HG02884 (cell line): ENCODE measurements at regions not wholly inside any gene's neighbourhood (a gene's known extent, or its start where the extent isn't known, plus 50 kb on each side); places are given as distances from the start of the nearest gene placed in this dataset.

Source experiments
- ATAC-seq: cut with Tn5 transposase; IDR thresholded peaks from one replicate; pipeline ENCODE4 v1.9.1; 2021; ENCODE audit warnings: mild to moderate bottlenecking, moderate library complexity; ENCODE audit not compliant: unreplicated experiment

- no peak for ATAC-seq
Observed at GRCh38 chr2:576292-576691, 100.9 kb downstream of the TMEM18 start.

- no peak for ATAC-seq
Observed at GRCh38 chr2:575727-576236, 101.4 kb downstream of the TMEM18 start.

GRCh38 chr2:575030-575726 lies 102.0 kb downstream of the TMEM18 start:
- no peak for ATAC-seq

- no peak for ATAC-seq
Observed at GRCh38 chr2:573805-574392, 103.3 kb downstream of the TMEM18 start.

GRCh38 chr2:573025-573424 lies 104.2 kb downstream of the TMEM18 start:
- ATAC-seq: no peak

GRCh38 chr2:569681-570080 lies 107.5 kb downstream of the TMEM18 start:
- ATAC-seq: no peak

GRCh38 chr2:568639-569235 lies 108.5 kb downstream of the TMEM18 start:
- ATAC-seq: no peak

GRCh38 chr2:567865-568638 lies 109.2 kb downstream of the TMEM18 start:
- no peak for ATAC-seq

GRCh38 chr2:567496-567864 lies 109.7 kb downstream of the TMEM18 start:
- no peak for ATAC-seq

GRCh38 chr2:566379-567313 lies 110.6 kb downstream of the TMEM18 start:
- ATAC-seq: no peak

GRCh38 chr2:564471-565181 lies 112.6 kb downstream of the TMEM18 start:
- ATAC-seq: no peak

- ATAC-seq: no peak
Observed at GRCh38 chr2:563512-563911, 113.7 kb downstream of the TMEM18 start.

GRCh38 chr2:562391-563364 lies 114.5 kb downstream of the TMEM18 start:
- no peak for ATAC-seq

GRCh38 chr2:558879-559278 lies 118.3 kb downstream of the TMEM18 start:
- ATAC-seq: no peak

GRCh38 chr2:558302-558642 lies 118.9 kb downstream of the TMEM18 start:
- no peak for ATAC-seq

- no peak for ATAC-seq
Observed at GRCh38 chr2:557635-558301, 119.4 kb downstream of the TMEM18 start.

GRCh38 chr2:556485-556884 lies 120.7 kb downstream of the TMEM18 start:
- no peak for ATAC-seq
